ENCODE measurements at regions not wholly inside any gene's neighbourhood (a gene's known extent, or its start where the extent isn't known, plus 50 kb on each side); places are given as distances from the start of the nearest gene placed in this dataset.
"Not testable (repeated sequence)": the region's sequence is repeated elsewhere in the genome, so short reads cannot be mapped to it uniquely, and the experiment has no call there.

DNA sequence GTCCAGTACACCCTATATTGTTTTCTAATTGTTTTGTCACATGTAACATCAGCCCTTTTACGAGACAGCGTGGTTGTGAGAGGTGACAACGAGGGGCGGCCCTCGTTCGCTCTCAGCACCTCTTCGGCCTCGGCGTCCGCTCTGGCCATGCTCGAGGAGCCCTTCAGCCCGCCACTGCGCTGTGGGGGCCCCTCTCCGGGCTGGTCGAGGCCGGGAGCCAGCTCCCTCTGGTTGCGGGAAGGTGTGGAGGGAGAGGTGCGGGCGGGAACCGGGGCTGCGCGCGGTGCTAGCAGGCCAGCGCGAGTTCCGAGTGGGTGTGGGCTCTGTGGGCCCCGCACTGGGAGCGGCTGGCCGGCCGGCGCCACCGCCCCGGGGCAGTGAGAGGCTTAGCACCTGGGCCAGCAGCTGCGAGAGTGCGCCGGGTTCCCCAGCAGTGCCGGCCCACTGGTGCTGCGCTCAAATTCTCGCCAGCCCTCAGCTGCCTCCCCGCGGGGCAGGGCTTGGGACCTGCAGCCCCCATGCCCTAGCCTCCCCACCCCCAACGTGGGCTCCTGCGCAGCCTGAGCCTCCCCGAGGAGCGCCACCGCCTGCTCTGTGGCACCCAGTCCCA lies 145.0 kb downstream of the PSAT1 start:
- Histone ChIP-seq H3K4me3 (replicated peaks in 1 of 3; ENCODE audit: insufficient read depth in 1 of 3, low read depth in 1 of 3, low read length in 3 of 3) (no peak overlapping the region), H3K9ac (replicated peaks; ENCODE audit: extremely low read depth, insufficient read depth, low read length) (no peak overlapping the region), H3K4me1 (ENCODE audit: control insufficient read depth, extremely low read depth, insufficient read depth, low read length) (no peaks in the 10 kb centered on the region), H3K27ac (ENCODE audit: insufficient read depth, low read depth, low read length) (no peak overlapping the region), H4K20me1 (replicated peaks; ENCODE audit: control insufficient read depth, extremely low read depth, insufficient read depth, low read length) (no peaks in the 10 kb centered on the region), H3K36me3 (ENCODE audit: control insufficient read depth in 2 of 2, extremely low read depth in 1 of 2, insufficient read depth in 2 of 2, low read length in 2 of 2) (no peaks in the 10 kb centered on the region), H3K27me3 (ENCODE audit: control insufficient read depth in 2 of 2, insufficient read depth in 2 of 2, low read length in 2 of 2) (peaks cover 0 to 14% of the 10 kb centered on the region in 2 experiments), H3K4me2 (ENCODE audit: insufficient read depth, low read length) (no peak overlapping the region), H3K79me2 (ENCODE audit: control insufficient read depth, insufficient read depth, low read length) (no peaks in the 10 kb centered on the region), H3K9me1 (replicated peaks; ENCODE audit: control insufficient read depth, extremely low read depth, insufficient read depth, low read length) (no peaks in the 10 kb centered on the region), H2AFZ (ENCODE audit: low read depth, low read length) (no peak overlapping the region), H3K9me3 (replicated peaks; ENCODE audit: control insufficient read depth, insufficient read depth, low read length) (no peaks in the 10 kb centered on the region)
- DNase-seq (ENCODE audit: low read depth, low spot score) (no peak), FAIRE-seq (no peak)
- dilution Hi-C loops (cut with MboI; ENCODE audit: extremely low pct_ligation_motif_present, low sequenced_read_pairs) = no loop called here
- TF ChIP-seq GATA2 (IDR thresholded peaks at IDR 0.05; ENCODE audit: insufficient read depth, insufficient read length, low read depth, low read length) (no peak), EZH2 (IDR thresholded peaks at IDR 0.05; ENCODE audit: borderline replicate concordance, low read depth, low read length, severe bottlenecking) (no peak), FOS (IDR thresholded peaks at IDR 0.05; ENCODE audit: borderline replicate concordance, insufficient read depth, low read length) (no peak), CTCF (IDR thresholded peaks at IDR 0.05; ENCODE audit: extremely low read depth in 1 of 2, insufficient read depth in 1 of 2, low read depth in 1 of 2, low read length in 2 of 2) (no peak), MYC (IDR thresholded peaks at IDR 0.05; ENCODE audit: low read depth, low read length) (no peak), POLR2A (IDR thresholded peaks at IDR 0.05; ENCODE audit: low read depth, low read length) (no peak), POLR2AphosphoS5 (IDR thresholded peaks at IDR 0.05; ENCODE audit: insufficient read depth, low read depth, low read length) (no peak), JUN (IDR thresholded peaks at IDR 0.05; ENCODE audit: borderline replicate concordance, insufficient read depth, insufficient read length, low read depth) (no peak)
- TF ChIP-seq, protein P1, sequence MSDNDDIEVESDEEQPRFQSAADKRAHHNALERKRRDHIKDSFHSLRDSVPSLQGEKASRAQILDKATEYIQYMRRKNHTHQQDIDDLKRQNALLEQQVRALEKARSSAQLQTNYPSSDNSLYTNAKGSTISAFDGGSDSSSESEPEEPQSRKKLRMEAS (IDR thresholded peaks at IDR 0.05; ENCODE audit: insufficient read depth, insufficient read length) = no peak
- intact Hi-C loops (cut with micrococcal nuclease) = no loop called here
- ChIA-PET POLR2A (no interaction called here), CTCF (no interaction called here)
- BruUV-seq (replicated peaks) = no TSS peak

DNA sequence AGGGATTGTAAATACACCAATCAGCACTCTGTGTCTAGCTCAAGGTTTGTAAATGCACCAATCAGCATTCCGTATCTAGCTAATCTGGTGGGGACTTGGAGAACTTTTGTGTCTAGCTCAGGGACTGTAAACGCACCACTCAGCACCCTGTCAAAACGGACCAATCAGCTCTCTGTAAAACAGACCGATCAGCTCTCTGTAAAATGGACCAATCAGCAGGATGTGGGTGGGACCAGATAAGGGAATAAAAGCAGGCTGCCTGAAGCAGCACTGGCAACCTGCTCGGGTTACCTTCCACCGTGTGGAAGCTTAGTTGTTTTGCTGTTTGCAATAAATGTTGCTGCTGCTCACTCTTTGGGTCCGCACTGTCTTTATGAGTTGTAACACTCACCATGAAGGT lies 145.7 kb downstream of the PSAT1 start:
- intact Hi-C loops (cut with micrococcal nuclease); FAIRE-seq; POLR2A ChIA-PET; H4K20me1 ChIP-seq (replicated peaks; ENCODE audit: control insufficient read depth, extremely low read depth, insufficient read depth, low read length); H3K79me2 ChIP-seq (ENCODE audit: control insufficient read depth, insufficient read depth, low read length); DNase-seq (ENCODE audit: low read depth, low spot score); dilution Hi-C loops (cut with MboI; ENCODE audit: extremely low pct_ligation_motif_present, low sequenced_read_pairs); BruUV-seq (replicated peaks); H3K27ac ChIP-seq (ENCODE audit: insufficient read depth, low read depth, low read length); H3K9ac ChIP-seq (replicated peaks; ENCODE audit: extremely low read depth, insufficient read depth, low read length); H3K9me1 ChIP-seq (replicated peaks; ENCODE audit: control insufficient read depth, extremely low read depth, insufficient read depth, low read length); H3K4me1 ChIP-seq (ENCODE audit: control insufficient read depth, extremely low read depth, insufficient read depth, low read length); H3K4me3 ChIP-seq (replicated peaks in 1 of 3; ENCODE audit: insufficient read depth in 1 of 3, low read depth in 1 of 3, low read length in 3 of 3); H3K36me3 ChIP-seq (ENCODE audit: control insufficient read depth in 2 of 2, extremely low read depth in 1 of 2, insufficient read depth in 2 of 2, low read length in 2 of 2); H3K4me2 ChIP-seq (ENCODE audit: insufficient read depth, low read length); H3K9me3 ChIP-seq (replicated peaks; ENCODE audit: control insufficient read depth, insufficient read depth, low read length); CTCF ChIA-PET; H2AFZ ChIP-seq (ENCODE audit: low read depth, low read length): not testable (repeated sequence)
- H3K27me3 ChIP-seq (ENCODE audit: control insufficient read depth in 2 of 2, insufficient read depth in 2 of 2, low read length in 2 of 2) = peaks cover 0 to 11% of the 10 kb centered on the region in 2 experiments
